DND-41 (cell line): ENCODE measurements at regions not wholly inside any gene's neighbourhood (a gene's known extent, or its start where the extent isn't known, plus 50 kb on each side); places are given as distances from the start of the nearest gene placed in this dataset.
"Not testable (repeated sequence)": the region's sequence is repeated elsewhere in the genome, so short reads cannot be mapped to it uniquely, and the experiment has no call there.

ENCODE experiments used
- ATAC-seq: fragments of 200-7000 bp; cut with Tn5 transposase; 3 replicates; pipeline ENCODE4 v1.9.1; 2021; ENCODE audit warnings: low read depth; ENCODE audit not compliant: insufficient read depth
- DNase-seq: peaks from one replicate; pipeline ENCODE4 v3.0.0-alpha.2; 2020
- H2AFZ ChIP-seq: 2 replicates; pipeline ENCODE4 v1.6.0; 2012; ENCODE audit warnings: low read depth, low read length
- H3K27ac ChIP-seq: 2 replicates; pipeline ENCODE4 v1.5.1; 2012; ENCODE audit warnings: low read length, inconsistent platforms
- H3K27me3 ChIP-seq: fragments of 200-600 bp; sonication (generic); 2 replicates; pipeline ENCODE4 v1.6.0; 2012; ENCODE audit warnings: low read length, mild to moderate bottlenecking, inconsistent platforms; ENCODE audit not compliant: insufficient read depth, poor library complexity
- H3K36me3 ChIP-seq: 2 replicates; pipeline ENCODE4 v1.5.1; 2012; ENCODE audit warnings: low read length, inconsistent platforms; ENCODE audit not compliant: insufficient read depth
- H3K4me1 ChIP-seq: 2 replicates; pipeline ENCODE4 v1.5.1; 2012; ENCODE audit warnings: mild to moderate bottlenecking, low read length; ENCODE audit not compliant: insufficient read depth
- H3K4me2 ChIP-seq: 2 replicates; pipeline ENCODE4 v1.6.0; 2012; ENCODE audit warnings: mild to moderate bottlenecking, moderate library complexity, low read length, inconsistent platforms; ENCODE audit not compliant: insufficient read depth
- H3K4me3 ChIP-seq, 2 experiments: fragments of 200-600 bp in 1 of 2; shearing (Covaris generic) in 1 of 2; 2 replicates each; pipeline ENCODE4 v1.5.1; 2012 to 2016; ENCODE audit warnings: inconsistent platforms in 2 of 2, low read length in 2 of 2, mild to moderate bottlenecking in 2 of 2, low read depth in 1 of 2, moderate library complexity in 1 of 2
- H3K79me2 ChIP-seq: 2 replicates; pipeline ENCODE4 v1.6.0; 2012; ENCODE audit warnings: low read length, inconsistent platforms; ENCODE audit not compliant: insufficient read depth
- H3K9ac ChIP-seq: 2 replicates; pipeline ENCODE4 v1.6.0; 2012; ENCODE audit warnings: low read depth, mild to moderate bottlenecking, inconsistent platforms, low read length, moderate library complexity
- H3K9me3 ChIP-seq: 2 replicates; pipeline ENCODE4 v1.5.1; 2012; ENCODE audit warnings: low read length, moderate library complexity, mild to moderate bottlenecking, inconsistent platforms; ENCODE audit not compliant: insufficient read depth, severe bottlenecking
- H4K20me1 ChIP-seq: 2 replicates; pipeline ENCODE4 v1.6.0; 2012; ENCODE audit warnings: low read length; ENCODE audit not compliant: insufficient read depth
- EZH2 ChIP-seq: IDR thresholded peaks from 3 replicates; pipeline ENCODE4 v1.6.1; 2012; ENCODE audit warnings: borderline replicate concordance, low read depth, mild to moderate bottlenecking, moderate library complexity, low read length, inconsistent platforms; ENCODE audit not compliant: severe bottlenecking
- TF ChIP-seq, protein P1 (sequence below): IDR thresholded peaks from 2 replicates; pipeline ENCODE4 v1.5.1; 2012; ENCODE audit warnings: borderline replicate concordance, low read length, moderate library complexity, mild to moderate bottlenecking; ENCODE audit not compliant: poor library complexity, severe bottlenecking; ENCODE audit errors: extremely low read depth

GRCh38 chr10:27356738-27357137 is 116.1 kb upstream of the ACBD5 start:
- Histone ChIP-seq H3K9me3 (no peaks in the 10 kb centered on the region), H3K27ac (no peak overlapping the region), H3K79me2 (no peaks in the 10 kb centered on the region), H3K4me3 (no peak overlapping the region), H3K4me2 (no peak overlapping the region), H2AFZ (no peak overlapping the region), H4K20me1 (no peaks in the 10 kb centered on the region), H3K27me3 (peaks cover 3% of the 10 kb centered on the region), H3K4me1 (no peaks in the 10 kb centered on the region), H3K36me3 (no peaks in the 10 kb centered on the region), H3K9ac (no peak overlapping the region)
- ATAC-seq (no peak), DNase-seq (no peak)
- TF ChIP-seq, protein P1, sequence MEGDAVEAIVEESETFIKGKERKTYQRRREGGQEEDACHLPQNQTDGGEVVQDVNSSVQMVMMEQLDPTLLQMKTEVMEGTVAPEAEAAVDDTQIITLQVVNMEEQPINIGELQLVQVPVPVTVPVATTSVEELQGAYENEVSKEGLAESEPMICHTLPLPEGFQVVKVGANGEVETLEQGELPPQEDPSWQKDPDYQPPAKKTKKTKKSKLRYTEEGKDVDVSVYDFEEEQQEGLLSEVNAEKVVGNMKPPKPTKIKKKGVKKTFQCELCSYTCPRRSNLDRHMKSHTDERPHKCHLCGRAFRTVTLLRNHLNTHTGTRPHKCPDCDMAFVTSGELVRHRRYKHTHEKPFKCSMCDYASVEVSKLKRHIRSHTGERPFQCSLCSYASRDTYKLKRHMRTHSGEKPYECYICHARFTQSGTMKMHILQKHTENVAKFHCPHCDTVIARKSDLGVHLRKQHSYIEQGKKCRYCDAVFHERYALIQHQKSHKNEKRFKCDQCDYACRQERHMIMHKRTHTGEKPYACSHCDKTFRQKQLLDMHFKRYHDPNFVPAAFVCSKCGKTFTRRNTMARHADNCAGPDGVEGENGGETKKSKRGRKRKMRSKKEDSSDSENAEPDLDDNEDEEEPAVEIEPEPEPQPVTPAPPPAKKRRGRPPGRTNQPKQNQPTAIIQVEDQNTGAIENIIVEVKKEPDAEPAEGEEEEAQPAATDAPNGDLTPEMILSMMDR = no peak
- no peak for TF ChIP-seq EZH2

DNA sequence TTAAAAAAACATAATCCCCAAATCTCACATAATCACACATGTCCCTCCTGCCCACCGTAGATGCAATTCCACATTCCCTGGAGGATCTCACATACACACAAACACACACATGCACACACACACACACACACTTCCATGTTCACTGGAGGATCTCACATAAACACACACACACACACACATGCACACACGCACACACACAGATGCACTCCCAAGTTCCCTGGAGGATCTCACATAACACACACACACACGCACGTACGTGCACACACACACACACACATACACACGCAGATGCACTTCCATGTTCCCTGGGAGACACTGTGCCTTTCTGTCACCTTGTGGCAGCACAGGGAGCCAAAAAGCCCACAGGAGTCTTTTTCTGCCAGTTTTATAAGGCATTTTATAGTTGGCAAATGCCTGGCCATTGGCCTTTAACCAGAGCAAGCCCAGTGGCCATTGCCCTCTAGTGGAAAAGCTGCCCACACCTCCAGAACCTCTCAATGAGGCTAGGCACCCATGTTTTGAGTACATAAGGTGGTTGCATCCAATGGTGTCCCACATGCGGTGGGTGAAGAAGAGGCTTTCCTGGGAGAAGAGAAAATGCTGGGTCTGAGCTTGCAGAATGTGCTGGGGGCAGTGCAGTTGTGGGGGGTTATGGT is 115.4 kb upstream of the ACBD5 start:
- TF ChIP-seq, protein P1 = no peak
- TF ChIP-seq EZH2 = no peak
- Histone ChIP-seq H2AFZ (no peak overlapping the region), H3K79me2 (no peaks in the 10 kb centered on the region), H3K9ac (no peak overlapping the region), H3K4me1 (no peaks in the 10 kb centered on the region), H3K27ac (no peak overlapping the region), H3K4me2 (no peak overlapping the region), H3K27me3 (peaks cover 3% of the 10 kb centered on the region), H3K9me3 (no peaks in the 10 kb centered on the region), H4K20me1 (no peaks in the 10 kb centered on the region), H3K4me3 (no peak overlapping the region), H3K36me3 (no peaks in the 10 kb centered on the region)
- no peak for DNase-seq
- ATAC-seq = no peak

GRCh38 chr10:27354643-27355270 is 114.2 kb upstream of the ACBD5 start:
- H3K79me2 ChIP-seq, H3K27ac ChIP-seq, H3K4me2 ChIP-seq, H3K27me3 ChIP-seq, H3K9ac ChIP-seq, H3K36me3 ChIP-seq, H4K20me1 ChIP-seq, H3K9me3 ChIP-seq, H3K4me1 ChIP-seq, H2AFZ ChIP-seq, H3K4me3 ChIP-seq: not testable (repeated sequence)
- DNase-seq = peak; percentile 33
- peak; percentile 83 for ATAC-seq

DNA sequence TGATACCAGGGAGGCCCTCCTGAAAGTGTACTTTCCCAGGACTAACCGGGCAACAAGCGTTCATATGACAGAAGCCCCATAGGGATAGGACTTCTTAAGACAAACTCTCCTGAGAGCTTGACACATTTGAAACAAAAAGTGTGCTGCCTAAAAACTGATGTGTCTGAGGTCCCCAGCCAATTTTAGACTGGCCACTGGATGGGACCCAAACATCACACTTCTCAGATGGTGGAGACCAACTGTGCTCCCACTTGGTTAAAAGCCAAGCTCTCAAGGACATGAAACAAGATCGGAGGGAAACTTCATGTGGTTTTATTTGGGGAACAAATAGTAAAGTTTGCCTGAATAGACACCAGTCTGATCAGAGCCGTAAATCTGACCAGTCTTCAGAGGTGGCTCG is 113.5 kb upstream of the ACBD5 start:
- H3K9me3 ChIP-seq, H3K9ac ChIP-seq, H3K4me3 ChIP-seq, H3K4me2 ChIP-seq, H3K27me3 ChIP-seq, H4K20me1 ChIP-seq, H3K36me3 ChIP-seq, ATAC-seq, DNase-seq, H3K4me1 ChIP-seq, H3K79me2 ChIP-seq, H2AFZ ChIP-seq, H3K27ac ChIP-seq: not testable (repeated sequence)
